ENCODE measurements at regions not wholly inside any gene's neighbourhood (a gene's known extent, or its start where the extent isn't known, plus 50 kb on each side); places are given as distances from the start of the nearest gene placed in this dataset.

DNA sequence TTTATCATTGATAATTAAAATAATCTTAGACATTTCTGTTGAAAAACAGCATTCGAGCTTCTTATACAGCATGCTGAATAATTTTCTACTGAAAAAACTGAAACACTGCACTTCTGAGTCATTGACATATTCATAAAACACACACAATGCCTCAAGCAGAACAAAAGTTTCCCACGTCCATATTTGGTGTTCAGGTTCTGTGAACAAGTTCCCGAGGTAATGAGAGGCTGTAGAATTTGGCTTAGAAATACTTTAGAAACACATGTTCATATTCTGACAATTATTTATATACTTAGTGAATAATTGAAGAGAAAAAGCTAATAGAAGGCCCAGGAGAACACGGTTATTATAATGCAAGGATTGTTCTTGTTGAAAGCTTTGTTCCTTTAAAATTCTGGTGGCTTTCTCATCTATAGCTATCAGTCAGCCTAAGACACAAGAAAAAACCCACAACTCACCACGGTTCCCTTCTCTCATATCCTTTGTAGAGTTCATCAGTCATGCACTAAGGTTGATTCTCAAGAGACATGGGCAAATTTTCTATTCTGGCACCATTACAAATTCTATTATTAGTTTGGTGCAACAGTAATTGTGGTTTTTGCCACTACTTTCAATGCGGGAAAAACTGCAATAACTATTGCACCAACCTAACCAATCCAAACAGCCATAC is 194.4 kb downstream of the TMX3 start:
- DNase-seq, result no peak

DNA sequence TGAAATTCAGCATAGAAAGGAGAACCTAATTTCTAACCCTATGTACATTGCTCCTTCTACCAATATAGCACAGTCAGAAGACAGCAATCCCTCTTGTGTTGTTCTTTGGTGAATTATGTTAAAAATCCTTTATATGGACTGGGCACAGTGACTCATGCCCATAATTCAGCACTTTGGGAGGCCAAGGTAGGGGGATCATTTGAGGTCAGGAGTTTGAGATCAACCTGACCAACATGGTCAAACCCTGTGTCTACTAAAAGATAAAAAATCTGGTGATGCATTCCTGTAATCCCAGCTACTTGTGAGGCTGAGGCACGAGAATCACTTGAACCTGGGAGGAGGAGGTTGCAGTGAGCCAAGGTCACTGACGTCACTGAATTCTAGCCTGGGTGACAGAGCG is 195.6 kb downstream of the TMX3 start:
- DNase-seq, result no peak

DNA sequence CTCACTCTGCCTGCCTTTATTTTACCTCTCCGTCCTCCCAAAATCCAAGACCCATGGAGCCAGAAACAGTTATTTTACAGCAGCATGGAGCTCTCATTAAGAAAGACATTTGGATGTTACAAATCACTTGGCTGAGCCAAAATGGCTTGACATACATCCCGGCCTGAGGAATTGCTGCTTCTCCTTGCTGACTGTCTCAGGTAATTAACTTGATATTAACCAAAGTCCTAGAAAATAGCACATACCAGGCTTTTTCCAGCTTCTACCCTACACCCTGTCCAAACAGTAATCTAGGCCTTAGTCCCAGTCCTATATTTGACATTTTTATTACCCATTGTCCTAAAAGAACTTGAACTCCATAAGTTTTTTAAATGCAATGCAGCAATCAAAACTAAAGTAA is 205.0 kb downstream of the TMX3 start:
- DNase-seq, result no peak

DNA sequence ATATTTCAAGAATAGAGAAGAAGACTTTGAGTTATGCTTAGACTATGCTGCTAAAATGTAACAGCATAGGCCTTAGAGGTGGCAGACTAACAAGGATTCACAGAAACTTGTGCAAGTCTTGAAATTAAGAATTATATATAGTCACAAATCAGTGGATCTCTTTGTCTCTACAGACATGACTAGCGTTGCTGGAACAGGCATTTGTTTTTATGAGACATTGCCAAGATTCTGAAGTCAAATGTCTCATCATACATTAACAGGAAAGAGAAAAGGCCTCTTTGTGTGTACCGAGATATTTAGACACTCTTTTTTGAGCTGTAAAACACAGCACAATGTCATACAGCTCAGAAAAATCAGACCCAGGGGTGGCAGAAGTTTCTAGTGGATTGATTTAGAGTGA is 207.1 kb downstream of the TMX3 start:
- DNase-seq, result no peak

DNA sequence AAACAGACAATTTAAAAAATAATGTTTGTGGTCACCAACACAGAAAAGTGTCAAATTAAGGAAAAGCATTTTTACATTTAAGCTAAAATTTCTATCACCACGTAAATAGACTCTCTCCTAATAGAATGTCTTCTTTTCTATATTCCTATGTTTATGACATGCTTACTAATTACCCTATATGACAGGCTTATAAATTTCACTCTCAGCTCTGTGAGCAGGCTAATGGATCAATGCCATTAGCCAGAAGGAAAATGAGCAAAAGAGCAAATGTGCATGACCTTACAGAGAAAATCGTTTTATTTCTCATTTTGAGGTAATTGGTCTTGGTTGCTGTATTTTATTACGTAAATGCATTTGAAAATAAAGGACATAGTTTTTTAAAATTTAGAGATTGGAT is 209.7 kb downstream of the TMX3 start:
- DNase-seq, result no peak

DNA sequence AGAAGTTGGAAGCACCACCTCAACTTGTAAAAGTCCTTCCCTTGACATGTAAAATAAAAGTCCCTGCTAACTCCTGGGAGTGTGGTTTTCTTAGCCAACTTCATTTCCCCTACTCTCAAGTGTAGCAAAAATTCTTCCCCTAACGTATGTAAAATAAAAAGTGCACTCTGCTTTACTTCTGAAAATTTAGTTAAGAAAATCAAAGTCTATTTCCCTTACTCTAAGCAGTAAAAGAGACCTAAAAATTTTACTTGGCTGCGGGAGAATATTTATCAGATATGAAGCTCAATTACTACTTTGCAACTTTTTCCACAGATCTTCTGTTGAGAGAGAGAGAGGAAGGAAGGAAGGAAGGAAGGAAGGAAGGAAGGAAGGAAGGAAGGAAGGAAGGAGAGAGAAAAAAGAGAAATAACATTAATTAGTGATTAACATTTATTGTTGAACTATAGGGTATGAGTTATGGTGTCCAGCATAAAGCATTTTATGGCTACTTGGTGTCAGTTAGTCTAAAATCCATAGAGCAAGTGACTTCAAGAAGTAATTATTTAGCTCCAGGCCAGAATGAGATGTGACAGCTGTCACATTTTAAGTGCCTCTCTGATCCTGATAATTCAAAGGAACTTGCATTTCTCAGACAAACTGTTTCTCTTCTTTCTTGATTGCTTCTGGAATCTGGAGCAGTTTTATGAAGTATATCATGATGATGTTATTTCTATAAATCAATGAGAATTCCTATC is 210.3 kb downstream of the TMX3 start:
- DNase-seq, result no peak

DNA sequence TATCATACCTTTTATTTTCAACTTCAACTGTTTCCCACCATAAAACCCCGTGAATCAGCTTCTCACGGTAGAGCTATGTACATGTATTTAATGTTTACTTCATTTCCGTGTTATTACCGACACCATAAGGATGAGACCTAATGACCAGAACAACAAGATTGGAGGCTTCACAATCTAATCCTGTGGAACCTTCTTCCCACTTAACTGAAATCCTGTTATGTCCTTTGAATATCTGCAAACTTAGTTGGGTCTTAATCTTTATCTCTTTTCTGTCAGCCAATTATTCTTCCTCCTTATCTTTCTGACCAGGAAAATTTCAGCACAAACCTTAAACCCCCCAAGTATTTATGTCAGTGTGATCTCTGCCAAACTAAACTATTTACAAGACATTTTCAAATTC is 214.4 kb downstream of the TMX3 start:
- DNase-seq, result no peak

DNA sequence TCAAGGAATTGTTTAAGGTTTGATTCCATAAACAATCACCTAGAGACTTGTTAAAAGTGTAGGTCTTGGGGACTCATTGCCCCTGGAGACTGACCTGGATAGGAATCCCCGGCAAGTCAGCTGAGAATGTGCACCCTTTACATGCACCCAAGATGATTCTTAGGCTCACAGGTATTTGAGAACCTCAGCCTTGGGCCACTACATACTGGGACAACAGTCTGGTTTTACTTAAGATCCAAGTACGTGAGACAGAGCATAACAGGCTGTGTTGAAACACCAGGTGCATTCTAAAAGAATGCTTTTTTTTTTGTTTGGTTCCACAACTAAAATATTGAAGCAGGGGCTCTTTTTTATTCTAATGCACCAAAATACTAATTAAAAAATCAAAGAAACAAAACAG is 215.8 kb downstream of the TMX3 start:
- no peak for DNase-seq

DNA sequence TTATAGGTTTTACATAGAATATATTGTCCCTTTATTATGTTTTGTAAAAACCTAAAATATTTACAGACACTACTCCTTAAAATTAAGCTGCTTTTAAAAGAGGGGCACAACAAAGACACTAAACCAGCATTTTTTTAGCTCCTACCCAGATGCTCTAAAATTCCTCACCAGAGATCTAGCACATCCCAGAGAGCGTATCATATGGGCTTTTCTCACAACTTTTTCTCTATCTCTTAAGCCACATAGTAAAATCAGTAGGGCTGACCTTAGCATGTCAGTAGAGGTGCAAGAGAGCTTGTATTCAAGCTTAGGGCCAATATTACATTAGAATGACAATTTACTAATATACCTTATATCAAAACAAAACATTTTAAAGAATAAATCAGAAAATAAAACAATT is 216.3 kb downstream of the TMX3 start:
- no peak for DNase-seq

DNA sequence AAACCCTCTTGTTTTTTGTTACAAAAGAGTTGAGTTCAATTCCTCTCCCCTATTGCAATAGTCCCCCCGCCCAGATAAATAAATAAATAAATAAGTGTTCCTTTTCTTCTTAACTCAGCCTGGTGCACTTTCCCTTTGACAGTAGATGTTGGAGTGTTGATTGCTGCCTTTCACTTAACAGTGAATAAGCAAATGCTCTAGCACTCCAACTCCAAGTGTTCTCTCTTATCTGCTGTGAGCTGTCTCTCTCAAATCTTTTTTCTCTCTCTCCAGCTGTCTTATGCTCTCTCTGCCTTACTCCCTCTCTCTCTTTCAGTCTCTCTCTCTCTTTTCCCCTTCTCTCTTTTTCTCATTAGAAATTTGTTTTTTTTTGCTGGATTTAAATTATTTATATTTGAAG is 216.7 kb downstream of the TMX3 start:
- no peak for DNase-seq

DNA sequence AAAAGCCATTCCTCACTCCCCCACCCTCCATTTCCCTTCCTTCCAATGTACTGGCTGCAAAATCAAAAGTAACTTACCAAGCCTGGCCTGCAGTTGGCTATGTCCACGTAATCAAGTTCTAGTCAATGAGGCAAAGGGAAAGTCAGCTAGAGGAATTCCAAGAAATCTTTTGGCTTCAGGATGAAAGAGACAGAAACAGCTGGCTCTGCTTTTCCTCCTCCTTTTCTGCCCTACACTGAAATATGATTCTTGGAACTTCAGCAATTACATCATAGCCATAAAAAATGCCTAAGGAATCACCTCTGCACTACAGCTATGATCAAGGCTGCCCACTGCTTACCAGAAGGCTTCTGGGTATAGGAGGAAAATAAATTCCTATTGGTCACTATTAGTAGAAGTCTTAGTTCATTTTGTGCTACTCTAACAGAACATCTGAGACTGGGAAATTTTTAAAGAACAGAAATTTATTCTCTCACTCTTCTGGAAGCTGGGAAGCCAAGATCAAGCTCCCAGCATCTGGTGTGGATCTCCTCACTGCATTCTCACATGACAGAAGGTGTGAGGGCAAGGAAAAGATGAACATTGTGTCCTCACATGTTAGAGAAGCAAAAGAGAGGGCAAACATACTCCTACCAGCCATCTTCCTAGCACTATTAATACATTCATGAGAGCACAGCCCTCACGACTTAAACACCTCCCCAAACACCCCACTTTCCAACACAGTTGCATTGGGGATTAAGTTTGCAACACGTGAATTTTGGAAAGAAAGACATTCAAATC is 219.9 kb downstream of the TMX3 start:
- no peak for DNase-seq

DNA sequence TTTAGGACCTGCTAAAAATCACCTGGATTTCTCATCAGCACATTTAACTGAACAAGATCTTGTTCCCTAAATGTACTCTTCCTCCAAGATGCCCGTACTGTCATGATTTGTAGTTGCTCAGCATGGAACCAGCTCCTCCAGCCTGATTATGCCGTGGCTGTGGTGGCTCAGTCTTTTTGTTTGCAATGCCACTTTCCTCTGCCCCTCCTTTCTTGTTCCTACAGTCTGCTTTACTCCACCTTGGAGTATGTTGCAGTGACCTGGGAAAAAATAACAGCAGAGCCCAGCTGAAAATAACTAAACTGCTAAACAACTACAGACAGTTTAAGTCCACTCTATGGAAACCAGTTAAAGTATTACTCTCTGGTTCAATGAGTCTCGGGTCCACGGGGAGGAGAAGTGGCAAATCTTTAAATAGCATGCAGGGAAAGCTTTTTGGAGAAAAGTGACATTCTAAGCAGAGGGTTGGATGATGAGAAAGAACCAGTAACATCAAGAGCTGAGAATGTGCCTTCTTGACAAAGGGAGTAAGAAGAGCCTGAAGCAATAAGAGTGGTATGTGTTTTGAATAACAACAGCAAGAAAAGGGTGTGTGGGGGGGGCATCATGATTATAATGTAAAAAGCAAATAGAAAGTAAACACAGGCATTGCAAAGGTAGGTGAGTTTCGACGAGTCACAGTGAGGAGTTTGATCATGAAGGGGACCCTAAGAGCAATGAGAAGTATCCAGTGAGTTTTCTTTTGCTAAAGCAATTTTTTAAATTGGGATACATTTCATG is 225.7 kb downstream of the TMX3 start:
- DNase-seq, result no peak

DNA sequence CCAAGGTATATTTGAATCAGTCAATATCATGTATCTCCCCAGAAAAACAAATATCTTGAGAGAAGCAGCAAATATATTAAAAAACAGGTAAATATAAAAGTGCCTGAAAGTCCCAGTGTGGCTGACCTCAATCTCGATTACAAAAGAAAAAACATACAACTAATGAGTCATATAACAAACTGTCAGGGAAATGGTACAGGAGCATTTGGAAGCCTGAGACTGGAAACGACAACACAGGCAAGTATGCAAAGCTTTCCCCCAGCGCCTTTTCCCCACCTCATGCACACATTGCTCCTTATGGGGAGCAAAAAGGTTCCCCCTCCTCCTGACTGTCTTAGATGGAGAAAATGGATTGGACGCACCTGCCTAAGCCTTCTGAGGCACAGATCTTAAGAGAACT is 230.7 kb downstream of the TMX3 start:
- no peak for DNase-seq

DNA sequence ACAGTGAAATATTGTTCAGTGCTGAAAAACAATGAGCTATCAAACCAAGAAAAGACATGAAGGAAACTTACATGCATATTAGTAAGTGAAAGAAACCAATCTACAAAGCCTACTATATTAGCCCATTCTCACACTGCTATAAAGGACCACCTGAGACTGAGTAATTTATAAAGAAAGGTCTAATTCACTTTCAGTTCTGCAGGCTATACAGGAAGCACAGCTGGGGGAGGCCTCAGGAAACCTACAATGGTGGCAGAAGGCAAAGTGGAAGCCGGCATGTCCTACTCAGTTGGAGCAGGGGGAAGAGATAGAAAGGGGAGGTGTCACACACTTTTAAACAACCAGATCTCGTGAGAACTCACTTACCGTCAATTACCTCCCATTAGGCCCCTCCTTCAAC is 232.1 kb downstream of the TMX3 start:
- DNase-seq, result no peak

DNA sequence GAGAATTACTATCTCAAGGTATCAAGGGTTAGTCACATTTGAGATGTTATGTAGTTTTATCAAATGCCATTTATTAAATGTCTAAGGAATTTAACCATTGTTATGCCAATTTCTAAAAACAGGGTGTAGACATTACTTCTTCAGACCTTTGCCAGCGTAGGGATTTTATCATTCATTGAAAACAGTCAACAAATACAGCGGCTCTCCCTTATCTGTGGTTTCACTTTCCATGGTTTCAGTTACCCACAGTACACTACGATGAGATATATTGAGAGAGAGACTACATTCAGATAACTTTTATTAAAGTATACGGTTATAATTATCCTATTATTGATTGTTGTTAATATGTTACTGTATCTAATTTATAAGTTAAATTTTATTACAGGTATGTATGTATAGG is 234.7 kb downstream of the TMX3 start:
- DNase-seq, result no peak

DNA sequence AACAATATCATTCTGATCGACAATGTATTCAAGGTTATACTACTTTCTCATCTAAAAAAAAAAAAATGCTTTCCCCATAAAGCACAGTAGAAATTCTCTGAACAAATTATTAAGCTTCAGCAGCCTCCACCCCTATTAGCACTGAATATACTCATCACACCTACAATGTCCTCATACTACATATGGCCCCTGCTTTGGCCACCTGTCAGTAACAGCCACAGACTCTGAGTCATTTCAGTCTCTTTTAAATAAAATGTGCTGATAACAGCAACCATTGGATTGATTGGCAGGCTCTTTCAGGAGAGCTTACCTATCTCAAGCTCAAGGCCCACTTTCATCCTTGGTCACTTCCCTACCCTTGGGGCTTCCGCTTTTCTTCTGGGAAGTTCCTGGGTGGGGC is 236.7 kb downstream of the TMX3 start:
- no peak for DNase-seq

DNA sequence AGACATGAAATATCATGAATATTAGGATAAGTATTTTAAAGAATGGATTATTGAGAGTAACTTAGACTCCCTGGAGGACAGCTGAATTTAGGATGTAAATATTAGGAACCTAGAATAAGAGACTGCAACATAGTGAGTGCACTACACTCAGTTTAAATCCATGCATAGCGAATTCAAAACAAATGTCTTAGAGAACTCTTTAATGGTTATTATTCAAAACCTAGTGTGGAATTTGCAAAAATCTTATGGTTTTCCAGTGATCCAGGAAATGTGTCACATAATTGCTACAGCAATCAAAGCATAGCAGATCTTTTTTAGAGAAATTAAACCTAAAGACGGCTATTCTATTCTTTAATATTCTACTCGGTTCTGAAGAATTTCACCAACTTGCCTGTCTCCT is 239.0 kb downstream of the TMX3 start:
- no peak for DNase-seq

DNA sequence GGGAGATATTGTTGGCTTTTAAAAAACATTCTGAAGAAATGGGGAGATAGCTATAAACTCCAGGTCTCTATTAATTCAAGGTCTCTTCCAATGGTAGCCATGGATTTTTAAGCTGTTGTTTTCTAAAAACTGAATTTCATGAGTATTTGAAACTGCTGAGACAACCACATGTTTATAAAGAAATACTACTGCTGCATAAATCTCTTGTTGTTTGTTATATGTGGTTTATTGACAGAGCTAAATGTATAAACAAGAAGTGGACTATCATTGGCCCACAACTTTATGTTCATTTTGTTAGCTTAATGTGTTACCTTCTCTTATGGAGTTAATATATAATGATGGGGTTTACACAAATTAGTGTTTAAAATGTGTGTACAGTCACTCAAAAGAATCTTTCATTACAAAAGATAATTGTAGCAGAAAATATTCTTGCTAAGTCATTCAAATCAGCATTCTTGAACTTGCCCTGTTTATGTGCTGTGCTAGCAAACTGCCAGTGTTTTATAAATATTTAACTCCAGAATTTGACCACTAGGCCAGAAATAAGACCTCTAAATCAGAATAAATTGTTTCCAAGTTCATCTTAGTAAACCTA is 242.1 kb downstream of the TMX3 start:
- DNase-seq, result no peak

DNA sequence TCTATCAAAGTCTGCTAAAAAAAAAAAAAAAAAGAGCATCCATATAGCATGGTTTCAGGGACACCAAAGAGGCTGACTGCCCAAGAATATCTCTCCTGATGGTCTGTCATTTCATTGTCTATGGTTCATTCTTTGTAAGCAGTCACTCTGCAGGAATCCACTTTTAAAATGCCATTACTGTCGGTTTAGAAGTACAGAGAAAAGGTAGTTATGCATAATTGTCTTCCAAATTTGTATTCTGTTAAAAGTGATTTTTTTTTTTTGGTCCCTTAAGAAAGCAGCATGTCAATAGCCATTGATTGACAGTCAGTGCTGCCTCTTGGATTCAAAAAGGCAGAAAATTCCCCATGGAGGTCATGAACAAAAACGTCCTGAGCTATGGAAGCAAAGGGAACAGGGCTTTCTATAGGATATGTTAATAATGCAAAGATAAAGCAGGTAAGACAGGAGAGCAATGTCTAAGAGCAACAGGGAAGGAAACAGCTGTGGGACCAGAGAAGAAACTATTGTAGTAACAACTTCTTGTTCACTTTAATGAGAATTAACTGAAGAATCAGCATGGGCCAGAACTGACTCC is 245.8 kb downstream of the TMX3 start:
- no peak for DNase-seq

DNA sequence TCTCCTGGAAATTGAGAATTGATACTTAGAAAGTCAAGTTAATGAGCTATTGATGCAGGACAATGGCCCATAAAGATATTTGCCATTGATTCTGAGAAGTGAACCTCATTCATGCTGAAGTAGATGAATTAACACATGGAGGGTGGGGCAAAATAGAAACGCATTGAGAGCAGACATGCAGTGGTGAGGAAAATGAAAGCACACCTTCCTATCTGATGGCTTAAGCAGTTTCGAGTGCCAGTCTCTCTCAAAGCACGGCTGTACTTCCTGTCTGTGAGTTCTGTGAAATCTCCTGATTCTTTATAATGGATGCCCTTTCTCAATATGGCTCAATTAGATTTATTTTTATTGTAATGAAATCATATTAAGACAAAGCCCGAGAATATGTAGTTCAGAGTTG is 247.0 kb downstream of the TMX3 start:
- no peak for DNase-seq

DNA sequence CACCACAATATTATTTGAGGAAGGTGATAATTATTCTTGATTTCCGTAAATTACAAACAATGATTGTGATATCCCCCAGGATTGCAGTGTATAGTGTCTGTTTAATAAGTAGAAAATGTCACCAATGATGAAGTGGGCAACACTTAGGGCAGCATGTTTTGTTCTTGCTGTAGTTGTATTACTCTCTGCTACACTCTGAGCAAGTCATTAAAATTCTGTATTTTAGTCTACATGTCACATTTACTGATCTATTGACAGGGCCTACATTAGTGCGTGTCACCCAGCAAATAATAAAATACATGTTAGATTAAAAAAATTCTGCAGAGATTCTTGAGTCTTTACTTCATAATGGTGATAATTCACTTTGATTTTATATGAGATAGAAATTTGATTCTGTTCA is 247.6 kb downstream of the TMX3 start:
- DNase-seq, result no peak

DNA sequence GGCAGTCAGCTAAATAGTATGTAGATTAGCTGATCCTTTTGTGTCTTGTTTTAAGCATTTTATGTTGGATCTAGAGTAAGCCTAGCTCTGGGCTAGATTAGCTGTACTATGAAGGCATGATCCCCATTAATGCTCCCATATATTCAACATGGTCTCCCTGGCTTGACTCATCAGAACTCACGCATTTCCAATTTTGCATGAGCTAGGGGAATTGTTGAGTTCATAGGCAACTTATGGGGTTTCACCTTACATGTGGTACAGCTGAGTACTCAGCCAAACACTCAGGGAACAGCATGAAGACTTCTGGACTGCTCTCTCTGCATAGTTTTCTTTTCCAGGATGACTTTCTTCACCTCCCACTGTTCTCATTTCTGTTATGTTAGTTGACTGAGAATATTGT is 248.2 kb downstream of the TMX3 start:
- DNase-seq, result no peak

DNA sequence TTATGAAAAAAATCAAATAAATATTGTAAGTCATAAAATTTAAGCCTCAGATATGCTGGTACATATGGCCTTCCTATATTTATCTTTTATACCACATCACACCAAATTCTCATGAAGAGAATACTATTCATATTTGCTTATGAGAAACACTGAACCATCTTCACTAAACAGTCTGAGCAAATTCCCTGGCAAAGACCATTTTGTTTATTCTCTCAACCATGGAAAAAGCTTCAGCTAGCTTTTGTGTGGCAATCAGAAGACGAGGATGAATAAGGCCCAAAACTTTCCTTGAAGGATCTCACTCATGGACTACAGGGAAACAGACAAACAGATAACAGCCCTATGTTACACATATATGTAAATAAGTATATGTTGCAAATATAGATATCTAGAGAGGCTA is 252.1 kb downstream of the TMX3 start:
- DNase-seq, result no peak

All from CD4-positive, alpha-beta T cell treated with Interleukin-17A for 1 hour (primary cell).